ENCODE measurements at regions not wholly inside any gene's neighbourhood (a gene's known extent, or its start where the extent isn't known, plus 50 kb on each side); places are given as distances from the start of the nearest gene placed in this dataset.
A peak's percentile ranks its signal among the peaks of the same experiment; 100 is the strongest.

GRCh38 chr7:42745357-42746059, 166.4 kb downstream of the C7orf25 start:
- TF ChIP-seq CTCF (IDR thresholded peaks at IDR 0.05; ENCODE audit: low read depth, low read length): peak; percentile 66
- DNase-seq (ENCODE audit: low read depth, low spot score): no peak
- ChIA-PET CTCF (interaction anchor here (0.5 to 1.9 kb wide), 8 partner anchors 10 to 672 kb away, joined by 3 to 5 read pairs (median 3); no protein-coding TSS in a partner anchor), POLR2A (no interaction called here)
- no peak overlapping the region for H3K27ac ChIP-seq (ENCODE audit: low read depth, low read length)
- no peak overlapping the region for H3K4me3 ChIP-seq (ENCODE audit: low read depth, low read length)
- H3K9me3 ChIP-seq (ENCODE audit: control insufficient read depth, insufficient read depth, low read length): no peaks in the 10 kb centered on the region
- no peaks in the 10 kb centered on the region for H3K27me3 ChIP-seq (ENCODE audit: control insufficient read depth, insufficient read depth, low read length)

GRCh38 chr7:42744746-42745145, 167.1 kb downstream of the C7orf25 start:
- H3K27ac ChIP-seq (ENCODE audit: low read depth, low read length): no peak overlapping the region
- TF ChIP-seq CTCF (IDR thresholded peaks at IDR 0.05; ENCODE audit: low read depth, low read length): no peak
- no peak for DNase-seq (ENCODE audit: low read depth, low spot score)
- no peaks in the 10 kb centered on the region for H3K9me3 ChIP-seq (ENCODE audit: control insufficient read depth, insufficient read depth, low read length)
- no peaks in the 10 kb centered on the region for H3K27me3 ChIP-seq (ENCODE audit: control insufficient read depth, insufficient read depth, low read length)
- CTCF ChIA-PET: interaction anchor here (0.5 to 1.9 kb wide), 6 partner anchors 11 to 267 kb away, joined by 3 to 5 read pairs (median 4); no protein-coding TSS in a partner anchor
- POLR2A ChIA-PET: no interaction called here
- no peak overlapping the region for H3K4me3 ChIP-seq (ENCODE audit: low read depth, low read length)

- Histone ChIP-seq H3K4me3 (ENCODE audit: low read depth, low read length) (no peak overlapping the region), H3K27me3 (ENCODE audit: control insufficient read depth, insufficient read depth, low read length) (no peaks in the 10 kb centered on the region), H3K9me3 (ENCODE audit: control insufficient read depth, insufficient read depth, low read length) (no peaks in the 10 kb centered on the region), H3K27ac (ENCODE audit: low read depth, low read length) (no peak overlapping the region)
- CTCF ChIA-PET: no interaction called here
- no peak for TF ChIP-seq CTCF (IDR thresholded peaks at IDR 0.05; ENCODE audit: low read depth, low read length)
- POLR2A ChIA-PET: no interaction called here
- DNase-seq (ENCODE audit: low read depth, low spot score): no peak
These were observed 168.6 kb downstream of the C7orf25 start for GRCh38 chr7:42743077-42743858.

- DNase-seq (ENCODE audit: low read depth, low spot score): no peak
- no peak overlapping the region for H3K4me3 ChIP-seq (ENCODE audit: low read depth, low read length)
- ChIA-PET POLR2A (no interaction called here), CTCF (no interaction called here)
- no peaks in the 10 kb centered on the region for H3K27me3 ChIP-seq (ENCODE audit: control insufficient read depth, insufficient read depth, low read length)
- no peak for TF ChIP-seq CTCF (IDR thresholded peaks at IDR 0.05; ENCODE audit: low read depth, low read length)
- no peaks in the 10 kb centered on the region for H3K9me3 ChIP-seq (ENCODE audit: control insufficient read depth, insufficient read depth, low read length)
- no peak overlapping the region for H3K27ac ChIP-seq (ENCODE audit: low read depth, low read length)
These were observed 169.6 kb downstream of the C7orf25 start for GRCh38 chr7:42742318-42742717.

- TF ChIP-seq CTCF (IDR thresholded peaks at IDR 0.05; ENCODE audit: low read depth, low read length): no peak
- H3K4me3 ChIP-seq (ENCODE audit: low read depth, low read length): no peak overlapping the region
- no peaks in the 10 kb centered on the region for H3K9me3 ChIP-seq (ENCODE audit: control insufficient read depth, insufficient read depth, low read length)
- POLR2A ChIA-PET: no interaction called here
- no peak for DNase-seq (ENCODE audit: low read depth, low spot score)
- no peak overlapping the region for H3K27ac ChIP-seq (ENCODE audit: low read depth, low read length)
- H3K27me3 ChIP-seq (ENCODE audit: control insufficient read depth, insufficient read depth, low read length): no peaks in the 10 kb centered on the region
- CTCF ChIA-PET: no interaction called here
These were observed 171.5 kb downstream of the C7orf25 start for GRCh38 chr7:42740408-42740807.
